Neural progenitor cell (in vitro differentiated cells): ENCODE measurements at regions not wholly inside any gene's neighbourhood (a gene's known extent, or its start where the extent isn't known, plus 50 kb on each side); places are given as distances from the start of the nearest gene placed in this dataset.

Experiments
- EZH2 ChIP-seq: fragments of 200-600 bp; sonication (generic); IDR thresholded peaks from 2 replicates; pipeline ENCODE4 v1.6.1; 2017; ENCODE audit warnings: antibody characterized with exemption, mild to moderate bottlenecking, moderate library complexity
- EZH2phosphoT487 ChIP-seq: fragments of 200-600 bp; sonication (generic); IDR thresholded peaks from 2 replicates; pipeline ENCODE4 v1.6.1; 2017; ENCODE audit warnings: antibody characterized with exemption
- TF ChIP-seq, protein P1 (sequence below): fragments of 200-600 bp; sonication (generic); IDR thresholded peaks from 2 replicates; pipeline ENCODE4 v1.5.1; 2017; ENCODE audit warnings: antibody characterized with exemption, mild to moderate bottlenecking

DNA sequence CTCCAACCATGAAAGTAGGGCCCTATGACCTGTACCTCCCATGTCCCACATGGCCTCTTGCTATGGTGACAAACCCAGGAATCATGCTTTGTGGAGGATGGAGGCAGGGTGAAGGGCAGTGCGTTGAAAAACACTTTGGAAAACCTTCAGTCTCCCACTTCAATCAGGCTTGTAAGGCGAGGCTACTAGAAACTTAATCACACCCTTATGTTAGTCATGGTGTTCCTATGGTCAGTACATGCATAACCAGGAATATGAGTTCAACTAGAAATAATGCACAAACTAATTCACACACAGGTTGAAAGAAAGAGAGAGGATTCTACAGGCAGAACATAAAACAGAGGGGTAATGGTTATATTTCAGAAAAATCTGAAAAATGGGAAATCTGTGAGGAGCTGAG is 601.1 kb downstream of the KCTD16 start:
- TF ChIP-seq, protein P1, sequence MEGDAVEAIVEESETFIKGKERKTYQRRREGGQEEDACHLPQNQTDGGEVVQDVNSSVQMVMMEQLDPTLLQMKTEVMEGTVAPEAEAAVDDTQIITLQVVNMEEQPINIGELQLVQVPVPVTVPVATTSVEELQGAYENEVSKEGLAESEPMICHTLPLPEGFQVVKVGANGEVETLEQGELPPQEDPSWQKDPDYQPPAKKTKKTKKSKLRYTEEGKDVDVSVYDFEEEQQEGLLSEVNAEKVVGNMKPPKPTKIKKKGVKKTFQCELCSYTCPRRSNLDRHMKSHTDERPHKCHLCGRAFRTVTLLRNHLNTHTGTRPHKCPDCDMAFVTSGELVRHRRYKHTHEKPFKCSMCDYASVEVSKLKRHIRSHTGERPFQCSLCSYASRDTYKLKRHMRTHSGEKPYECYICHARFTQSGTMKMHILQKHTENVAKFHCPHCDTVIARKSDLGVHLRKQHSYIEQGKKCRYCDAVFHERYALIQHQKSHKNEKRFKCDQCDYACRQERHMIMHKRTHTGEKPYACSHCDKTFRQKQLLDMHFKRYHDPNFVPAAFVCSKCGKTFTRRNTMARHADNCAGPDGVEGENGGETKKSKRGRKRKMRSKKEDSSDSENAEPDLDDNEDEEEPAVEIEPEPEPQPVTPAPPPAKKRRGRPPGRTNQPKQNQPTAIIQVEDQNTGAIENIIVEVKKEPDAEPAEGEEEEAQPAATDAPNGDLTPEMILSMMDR = no peak
- TF ChIP-seq EZH2phosphoT487 (no peak), EZH2 (no peak)
